ENCODE measurements at regions not wholly inside any gene's neighbourhood (a gene's known extent, or its start where the extent isn't known, plus 50 kb on each side); places are given as distances from the start of the nearest gene placed in this dataset.
"Not testable (repeated sequence)": the region's sequence is repeated elsewhere in the genome, so short reads cannot be mapped to it uniquely, and the experiment has no call there.

DNA sequence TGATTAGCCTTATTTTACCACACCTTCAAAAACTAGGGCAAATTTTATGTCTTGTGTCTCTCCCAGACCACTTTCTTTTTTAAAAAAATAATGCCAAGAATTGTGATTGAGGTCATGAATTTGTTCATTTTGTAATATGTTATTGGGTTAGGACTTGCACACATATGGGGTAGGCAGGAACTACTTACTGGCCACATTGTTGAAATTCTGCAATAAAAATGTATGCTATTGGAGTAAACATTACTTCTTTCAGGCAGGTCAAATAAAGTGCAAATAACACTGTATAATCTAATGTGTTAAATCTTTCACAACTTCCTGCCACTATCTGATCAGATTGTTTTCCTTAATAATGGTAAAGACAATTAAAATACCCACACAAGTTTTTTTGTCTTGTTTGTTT is 166.6 kb upstream of the COL11A1 start:
- no peak for FAIRE-seq
- no peak for ATAC-seq
- intact Hi-C loops (cut with DNase I): no loop called here

GRCh38 chr1:103273106-103273505 is 164.8 kb upstream of the COL11A1 start:
- ATAC-seq (no peak), FAIRE-seq (no peak), DNase-seq (no peak)
- intact Hi-C loops (cut with DNase I): no loop called here
- H3K4me3 ChIP-seq: no peak overlapping the region
- no peaks in the 10 kb centered on the region for H3K9me3 ChIP-seq
- no peaks in the 10 kb centered on the region for H3K27me3 ChIP-seq
- no peak for TF ChIP-seq CTCF (IDR thresholded peaks at IDR 0.05)
- H3K36me3 ChIP-seq: no peaks in the 10 kb centered on the region
- 60 to 64% methylated on average over 3 of the region's 3 CpGs for WGBS, 2 donors
- no peaks in the 10 kb centered on the region for H3K4me1 ChIP-seq
- no peak overlapping the region for H3K27ac ChIP-seq

More for the DNA sequence above, 166.6 kb upstream of the COL11A1 start:
- Histone ChIP-seq H3K4me3 (no peak overlapping the region), H3K36me3 (no peaks in the 10 kb centered on the region), H3K27me3 (no peaks in the 10 kb centered on the region), H3K9me3 (no peaks in the 10 kb centered on the region), H3K27ac (no peak overlapping the region), H3K4me1 (no peaks in the 10 kb centered on the region)
- DNase-seq: no peak
- no peak for TF ChIP-seq CTCF (IDR thresholded peaks at IDR 0.05)

DNA sequence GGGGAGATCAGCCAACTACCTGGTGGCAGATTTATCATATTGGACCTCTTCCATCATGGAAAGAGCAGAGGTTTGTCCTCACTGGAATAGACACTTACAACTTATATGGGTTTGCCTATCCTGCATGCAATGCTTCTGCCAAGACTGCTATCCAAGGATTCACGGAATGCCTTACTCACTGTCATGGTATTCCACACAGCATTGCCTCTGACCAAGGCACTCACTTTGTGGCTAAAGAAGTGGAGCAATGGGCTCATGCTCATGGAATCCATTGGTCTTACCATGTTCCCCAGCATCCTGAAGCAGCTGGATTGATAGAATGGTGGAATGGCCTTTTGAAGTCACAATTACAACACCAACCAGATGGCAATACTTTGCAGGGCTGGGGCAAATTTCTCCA is 163.1 kb upstream of the COL11A1 start:
- DNase-seq; ATAC-seq; H3K4me1 ChIP-seq; H3K27me3 ChIP-seq; H3K27ac ChIP-seq; H3K4me3 ChIP-seq; H3K9me3 ChIP-seq; FAIRE-seq; intact Hi-C loops (cut with DNase I); H3K36me3 ChIP-seq: not testable (repeated sequence)
- 70 to 97% methylated on average over 1 of the region's 1 CpG for WGBS, 2 donors

GRCh38 chr1:103267893-103268292 is 159.6 kb upstream of the COL11A1 start:
- FAIRE-seq: no peak
- intact Hi-C loops (cut with DNase I): no loop called here
- Histone ChIP-seq H3K9me3 (no peaks in the 10 kb centered on the region), H3K27ac (no peak overlapping the region), H3K27me3 (no peaks in the 10 kb centered on the region), H3K4me1 (no peaks in the 10 kb centered on the region), H3K36me3 (no peaks in the 10 kb centered on the region), H3K4me3 (no peak overlapping the region)
- no peak for DNase-seq
- no peak for TF ChIP-seq CTCF (IDR thresholded peaks at IDR 0.05)
- no peak for ATAC-seq
- WGBS, 2 donors: 71 to 90% methylated on average over 1 of the region's 1 CpG

DNA sequence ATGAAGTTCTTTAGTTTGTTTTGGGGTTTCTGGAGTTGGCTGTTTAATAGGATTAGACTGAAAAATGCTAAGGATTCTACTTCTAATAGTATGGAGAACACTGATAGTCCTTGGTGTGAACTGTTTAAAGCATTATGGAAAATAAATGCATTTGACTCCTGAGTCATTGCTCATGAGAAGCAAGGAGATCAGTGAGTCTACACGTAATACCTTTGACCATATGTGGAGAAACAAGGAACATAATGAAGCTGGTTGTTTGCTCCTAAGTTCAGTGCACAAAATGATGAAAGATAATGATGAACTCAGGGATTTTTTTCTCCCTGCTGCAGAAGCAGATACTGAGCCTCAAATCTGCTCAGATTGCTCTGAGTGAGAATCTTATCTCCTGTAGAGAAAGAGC is 158.9 kb upstream of the COL11A1 start:
- H3K4me3 ChIP-seq: no peak overlapping the region
- no peak overlapping the region for H3K27ac ChIP-seq
- H3K36me3 ChIP-seq: no peaks in the 10 kb centered on the region
- ATAC-seq (no peak), DNase-seq (no peak), FAIRE-seq (no peak)
- TF ChIP-seq CTCF (IDR thresholded peaks at IDR 0.05): no peak
- H3K27me3 ChIP-seq: no peaks in the 10 kb centered on the region
- no peaks in the 10 kb centered on the region for H3K9me3 ChIP-seq
- intact Hi-C loops (cut with DNase I): no loop called here
- no peaks in the 10 kb centered on the region for H3K4me1 ChIP-seq
- WGBS, 2 donors: 53 to 55% methylated on average over 1 of the region's 1 CpG

GRCh38 chr1:103266036-103266435 is 157.7 kb upstream of the COL11A1 start:
- no peak for DNase-seq
- no peak overlapping the region for H3K4me3 ChIP-seq
- intact Hi-C loops (cut with DNase I): no loop called here
- no peaks in the 10 kb centered on the region for H3K9me3 ChIP-seq
- no peak for FAIRE-seq
- H3K36me3 ChIP-seq: no peaks in the 10 kb centered on the region
- no peak for ATAC-seq
- no peak overlapping the region for H3K27ac ChIP-seq
- H3K27me3 ChIP-seq: no peaks in the 10 kb centered on the region
- no peak for TF ChIP-seq CTCF (IDR thresholded peaks at IDR 0.05)
- no peaks in the 10 kb centered on the region for H3K4me1 ChIP-seq

Measured in pancreas (tissue), 10 donors.